Ureter (tissue), 1 donor: ENCODE measurements at regions not wholly inside any gene's neighbourhood (a gene's known extent, or its start where the extent isn't known, plus 50 kb on each side); places are given as distances from the start of the nearest gene placed in this dataset.
"Not testable (repeated sequence)": the region's sequence is repeated elsewhere in the genome, so short reads cannot be mapped to it uniquely, and the experiment has no call there.

ENCODE experiments used
- DNase-seq: peaks from one replicate; pipeline ENCODE4 v3.0.0-alpha.2; 2020; ENCODE audit warnings: low spot score
- donor health status: DM: yes; HTN: yes; CAD: no.

- no peak for DNase-seq
These were observed 1053.7 kb upstream of the SPRY2 start for GRCh38 chr13:81394640-81395039.

GRCh38 chr13:81393721-81394120, 1052.8 kb upstream of the SPRY2 start:
- DNase-seq = no peak

GRCh38 chr13:81393110-81393509, 1052.2 kb upstream of the SPRY2 start:
- no peak for DNase-seq

- no peak for DNase-seq
These were observed 1047.5 kb upstream of the SPRY2 start for GRCh38 chr13:81388400-81388799.

- DNase-seq = no peak
These were observed 1042.5 kb upstream of the SPRY2 start for GRCh38 chr13:81383444-81383843.

GRCh38 chr13:81382246-81382645, 1041.3 kb upstream of the SPRY2 start:
- no peak for DNase-seq

GRCh38 chr13:81381560-81381959, 1040.6 kb upstream of the SPRY2 start:
- no peak for DNase-seq

- no peak for DNase-seq
These were observed 1038.3 kb upstream of the SPRY2 start for GRCh38 chr13:81379183-81379582.

- DNase-seq = no peak
These were observed 1037.0 kb upstream of the SPRY2 start for GRCh38 chr13:81377921-81378320.

- DNase-seq = no peak
These were observed 1034.8 kb upstream of the SPRY2 start for GRCh38 chr13:81375709-81376108.

- DNase-seq = not testable (repeated sequence)
These were observed 1021.8 kb upstream of the SPRY2 start for GRCh38 chr13:81362711-81363110.

GRCh38 chr13:81350056-81350455, 1009.1 kb upstream of the SPRY2 start:
- no peak for DNase-seq

- DNase-seq = not testable (repeated sequence)
These were observed 999.5 kb upstream of the SPRY2 start for GRCh38 chr13:81340118-81341069.

GRCh38 chr13:81339666-81340065, 998.7 kb upstream of the SPRY2 start:
- DNase-seq = not testable (repeated sequence)

- no peak for DNase-seq
These were observed 993.6 kb upstream of the SPRY2 start for GRCh38 chr13:81334481-81334880.

GRCh38 chr13:81326913-81327312, 986.0 kb upstream of the SPRY2 start:
- DNase-seq = no peak

GRCh38 chr13:81320516-81320915, 979.6 kb upstream of the SPRY2 start:
- no peak for DNase-seq

GRCh38 chr13:81319351-81319750, 978.4 kb upstream of the SPRY2 start:
- DNase-seq = no peak

GRCh38 chr13:81318231-81319019, 977.5 kb upstream of the SPRY2 start:
- no peak for DNase-seq

GRCh38 chr13:81314461-81314860, 973.5 kb upstream of the SPRY2 start:
- DNase-seq = no peak

- DNase-seq = no peak
These were observed 965.0 kb upstream of the SPRY2 start for GRCh38 chr13:81305928-81306327.

- no peak for DNase-seq
These were observed 963.3 kb upstream of the SPRY2 start for GRCh38 chr13:81304121-81304659.

GRCh38 chr13:81302677-81303076, 961.8 kb upstream of the SPRY2 start:
- no peak for DNase-seq
